HG03039 (cell line): ENCODE measurements at regions not wholly inside any gene's neighbourhood (a gene's known extent, or its start where the extent isn't known, plus 50 kb on each side); places are given as distances from the start of the nearest gene placed in this dataset.
A peak's percentile ranks its signal among the peaks of the same experiment; 100 is the strongest.

Experiments used
- ATAC-seq: cut with Tn5 transposase; IDR thresholded peaks from one replicate; pipeline ENCODE4 v1.9.1; 2021; ENCODE audit warnings: mild to moderate bottlenecking, moderate library complexity; ENCODE audit not compliant: unreplicated experiment

DNA sequence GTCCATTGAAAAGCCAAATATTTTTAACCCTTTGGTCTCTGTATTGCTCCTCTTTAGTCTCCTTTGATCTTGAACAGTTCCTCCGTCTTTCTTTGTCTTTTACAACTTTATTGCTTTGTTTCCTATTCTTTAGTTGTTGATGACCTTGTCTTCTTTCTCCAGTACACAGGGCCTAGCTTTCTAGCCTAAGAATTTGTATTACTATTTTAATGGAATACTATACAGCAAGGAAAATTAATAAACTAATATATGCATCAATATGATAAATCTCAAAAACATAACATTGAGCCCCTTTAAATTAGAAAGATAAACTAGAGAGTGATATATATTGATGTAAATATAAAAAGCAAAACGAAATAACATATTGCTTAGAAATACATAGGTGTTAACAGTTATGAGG, 88.7 kb downstream of the NR1D2 start:
- ATAC-seq: no peak

DNA sequence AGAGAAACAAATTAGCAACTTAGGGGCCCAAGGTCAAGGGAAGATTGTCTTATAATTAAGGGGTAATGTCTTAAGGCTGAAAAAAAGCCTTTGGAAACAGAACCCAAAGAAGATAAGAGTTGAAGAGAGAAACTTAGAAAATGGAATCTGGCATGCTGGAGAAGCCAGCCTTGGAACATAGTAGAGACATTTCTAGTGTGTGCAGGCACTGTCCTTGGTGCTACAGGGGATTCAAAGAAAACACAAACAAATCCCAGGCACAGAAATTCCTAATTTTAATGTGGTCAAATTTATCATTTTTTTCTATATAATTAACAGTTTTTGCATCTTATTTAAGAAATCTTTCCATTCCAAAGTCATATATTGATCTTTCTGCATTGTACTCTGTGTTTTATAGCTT, 89.4 kb downstream of the NR1D2 start:
- no peak for ATAC-seq

- no peak for ATAC-seq
These were observed 92.9 kb downstream of the NR1D2 start for GRCh38 chr3:24037971-24038370.

DNA sequence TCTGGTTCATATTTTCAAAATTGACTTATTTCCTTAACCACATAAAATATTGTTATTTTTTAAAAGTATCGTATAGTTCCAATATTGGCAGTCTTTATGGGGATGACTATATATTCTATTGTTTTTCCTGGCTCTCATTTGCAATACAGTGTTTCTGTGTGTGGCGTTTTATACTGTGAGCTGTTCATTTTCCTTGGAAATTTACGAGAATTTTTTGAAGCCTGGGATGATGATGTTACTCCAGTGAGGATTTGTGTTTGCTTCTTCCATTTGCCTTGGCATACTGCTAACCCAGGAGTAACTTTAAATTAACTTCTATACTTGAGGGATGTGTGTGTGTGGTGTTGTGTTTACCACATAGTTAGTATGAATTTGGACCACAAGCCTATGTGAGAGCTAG, 95.2 kb downstream of the NR1D2 start:
- no peak for ATAC-seq

GRCh38 chr3:24042174-24043059, 97.3 kb downstream of the NR1D2 start:
- no peak for ATAC-seq

DNA sequence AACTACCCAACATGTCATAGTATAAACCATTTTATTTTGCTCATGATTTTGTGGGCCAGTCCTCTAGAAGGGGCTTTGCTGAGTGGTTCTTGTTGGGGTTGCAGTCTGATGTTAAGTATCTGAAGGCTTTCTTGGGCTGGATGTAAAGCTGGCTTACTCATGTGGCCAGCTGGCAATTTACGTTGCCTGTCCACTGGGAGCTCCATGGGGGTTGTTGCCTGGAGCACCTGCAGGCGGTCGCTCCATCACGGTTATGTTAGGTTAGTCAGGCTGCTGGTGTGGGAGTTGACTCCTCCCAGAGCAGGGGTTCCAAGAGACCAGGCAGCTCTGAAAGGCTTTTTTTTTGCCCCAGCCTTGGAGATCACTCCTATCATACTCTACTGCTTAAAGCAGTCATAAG, 98.1 kb downstream of the NR1D2 start:
- no peak for ATAC-seq

DNA sequence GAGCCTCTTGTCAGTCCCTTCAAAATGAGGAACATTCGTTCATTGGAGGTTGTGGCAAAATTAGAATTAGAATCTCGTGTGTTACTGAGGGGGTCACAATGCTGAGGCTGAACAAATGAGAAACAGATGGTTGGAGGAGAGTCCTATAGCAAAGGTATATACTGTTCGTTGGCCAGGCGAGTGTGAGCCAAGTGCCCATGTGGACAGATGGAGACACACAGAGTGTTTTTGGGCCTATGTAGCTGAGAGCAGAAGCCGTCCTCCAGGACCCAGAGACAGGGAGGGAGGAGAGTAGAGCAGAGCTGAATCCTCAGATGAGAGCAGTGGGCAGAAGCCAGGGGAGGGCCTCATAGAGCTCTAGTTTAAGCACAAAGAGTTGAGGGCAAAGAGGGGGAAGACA, 98.9 kb downstream of the NR1D2 start:
- ATAC-seq: no peak

DNA sequence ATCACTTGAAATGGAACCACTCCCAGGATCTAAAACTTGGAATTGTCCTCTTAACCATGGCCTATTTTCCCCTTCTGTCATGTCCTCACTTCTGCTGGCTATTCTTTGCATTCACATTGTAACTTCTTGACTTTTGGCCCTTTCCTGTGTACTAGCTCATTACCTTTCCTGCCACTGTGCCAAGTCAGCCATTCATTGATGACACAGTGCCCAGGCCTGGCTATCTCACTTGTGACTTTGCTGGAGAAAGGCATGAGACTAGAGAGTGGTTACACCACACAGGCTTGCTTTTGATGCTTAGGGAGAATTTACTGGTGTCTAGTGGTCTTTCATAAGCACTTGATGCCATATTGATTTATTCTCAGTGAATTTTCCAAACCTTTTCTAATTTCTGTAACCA, 101.1 kb downstream of the NR1D2 start:
- ATAC-seq: no peak

- ATAC-seq: peak; percentile 12
These were observed 102.4 kb downstream of the NR1D2 start for GRCh38 chr3:24047513-24047912.

DNA sequence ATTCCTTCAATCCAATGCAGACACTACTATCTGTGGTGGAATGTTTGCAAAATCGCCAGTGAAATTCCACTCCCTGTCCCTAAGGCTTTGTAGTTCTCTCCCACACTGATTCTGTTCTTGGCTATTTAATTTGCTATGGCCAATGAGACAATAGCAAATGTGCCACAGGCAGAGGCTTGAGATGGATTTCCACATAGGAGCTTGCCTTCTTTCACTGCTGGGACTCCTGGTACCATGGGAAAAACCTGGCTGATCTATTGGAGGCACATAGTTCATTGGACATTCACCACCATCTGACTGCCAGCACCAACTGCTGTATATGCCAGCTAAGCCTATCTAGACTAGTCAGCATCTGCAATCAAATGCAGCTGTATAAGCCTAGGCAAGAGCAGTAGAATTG, 103.8 kb downstream of the NR1D2 start:
- ATAC-seq: no peak

DNA sequence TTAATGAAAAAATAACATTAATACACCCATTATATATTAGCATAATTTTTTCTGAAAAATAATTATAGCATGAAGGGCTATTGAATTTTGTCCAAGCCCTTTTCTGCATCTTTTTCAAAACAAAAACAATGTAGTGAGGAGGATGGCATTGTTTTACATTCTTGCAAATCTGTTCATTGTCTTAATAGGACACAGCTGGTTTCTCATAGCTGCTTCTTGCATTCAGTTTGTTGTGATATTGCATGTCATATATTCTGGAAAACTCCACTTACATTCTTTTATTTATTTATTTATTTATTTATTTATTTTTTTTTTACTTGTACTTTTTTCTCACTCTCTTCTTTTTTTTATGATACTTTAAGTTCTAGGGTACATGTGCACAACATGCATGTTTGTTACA, 107.4 kb downstream of the NR1D2 start:
- no peak for ATAC-seq

- ATAC-seq: no peak
These were observed 114.0 kb downstream of the NR1D2 start for GRCh38 chr3:24058940-24059705.

DNA sequence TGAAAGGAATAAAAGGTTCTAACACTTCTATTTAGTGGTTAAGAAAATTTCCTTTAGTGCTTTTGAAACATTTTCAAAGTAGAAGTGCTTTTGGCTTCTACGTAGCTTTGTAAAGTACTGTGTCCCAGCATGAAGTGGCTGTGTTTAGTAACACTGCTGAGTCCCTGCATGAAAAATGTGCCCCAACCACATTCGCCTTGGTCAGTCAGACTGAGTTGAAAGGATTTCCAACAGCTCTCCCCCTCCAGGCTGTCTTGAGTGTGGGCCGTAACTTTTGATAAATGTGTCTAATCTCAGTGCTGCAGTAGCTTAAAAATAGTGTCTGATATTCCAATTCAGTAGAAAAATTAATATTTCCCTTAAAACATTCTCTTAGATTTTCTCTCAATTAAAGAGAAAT, 115.0 kb downstream of the NR1D2 start:
- no peak for ATAC-seq

GRCh38 chr3:24062916-24063315, 117.8 kb downstream of the NR1D2 start:
- ATAC-seq: no peak
